HCT116 (cell line): ENCODE measurements at regions not wholly inside any gene's neighbourhood (a gene's known extent, or its start where the extent isn't known, plus 50 kb on each side); places are given as distances from the start of the nearest gene placed in this dataset.

Source experiments
- ATAC-seq: fragments of 200-7000 bp; cut with Tn5 transposase; 2 replicates; pipeline ENCODE4 v1.9.1; 2020; ENCODE audit warnings: mild to moderate bottlenecking, moderate library complexity
- BruUV-seq: library from RNA; stranded (reverse); fragments of 400-500 nt; replicated peaks from 2 replicates; lab custom pipeline; 2021; lab: Mats Ljungman, UMichigan
- CTCF ChIA-PET: fragments of 300-600 bp; sonication (Branson Sonifier 250); formaldehyde crosslinking; loops from one replicate; lab custom pipeline; 2021; ENCODE audit warnings: antibody characterized with exemption; lab: Charles Lee
- POLR2A ChIA-PET: fragments of 300-600, 350-600 bp; sonication (Branson Sonifier 250); formaldehyde crosslinking; loops from one replicate; lab custom pipeline; 2021; ENCODE audit warnings: antibody characterized with exemption; lab: Charles Lee
- RAD21 ChIA-PET, 2 experiments: fragments of 300-600 bp; sonication (Branson Sonifier 250); formaldehyde crosslinking; loops; one replicate each; lab custom pipeline; 2023; ENCODE audit warnings: low total read pairs in 2 of 2; ENCODE audit not compliant: uncharacterized antibody in 2 of 2, unreplicated experiment in 2 of 2, low non-redundant PET in 1 of 2; lab: Charles Lee
- DNase-seq: peaks from one replicate; pipeline ENCODE4 v3.0.0-alpha.2; 2010; ENCODE audit warnings: low read depth, low spot score
- H2AFZ ChIP-seq: fragments of 200-600 bp; shearing (Covaris generic), sonication (generic); 2 replicates; pipeline ENCODE4 v1.6.1; 2017; ENCODE audit warnings: low read depth, mixed run types, mixed read lengths, antibody characterized with exemption, low read length; ENCODE audit not compliant: poor library complexity, severe bottlenecking
- H3K27ac ChIP-seq: 2 replicates; pipeline ENCODE4 v1.5.1; 2012; ENCODE audit warnings: low read depth, low read length
- H3K27me3 ChIP-seq: fragments of 200-600 bp; sonication (generic); 2 replicates; pipeline ENCODE4 v1.6.1; 2016; ENCODE audit warnings: mixed run types, low read length, mixed read lengths; ENCODE audit not compliant: insufficient read depth
- H3K36me3 ChIP-seq, 2 experiments: fragments of 200-500 bp in 1 of 2; fragments of 200-600 bp in 1 of 2; sonication (Bioruptor generic) in 1 of 2; sonication (generic) in 1 of 2; 2 replicates each; pipeline versions ENCODE4 v1.5.1 to v1.6.1; 2014 to 2016; ENCODE audit warnings: low read length in 2 of 2, inconsistent platforms in 1 of 2, mixed read lengths in 1 of 2, mixed run types in 1 of 2; ENCODE audit not compliant: insufficient read depth in 2 of 2, control insufficient read depth in 1 of 2
- H3K4me1 ChIP-seq, 2 experiments: fragments of 200-600 bp in 1 of 2; sonication (generic) in 1 of 2; 2 replicates each; pipeline versions ENCODE4 v1.5.1 to v1.6.1; 2012 to 2017; ENCODE audit warnings: low read length in 2 of 2, inconsistent platforms in 1 of 2, mild to moderate bottlenecking in 1 of 2, mixed read lengths in 1 of 2, mixed run types in 1 of 2, moderate library complexity in 1 of 2; ENCODE audit not compliant: insufficient read depth in 2 of 2, control insufficient read depth in 1 of 2
- H3K4me2 ChIP-seq: fragments of 200-600 bp; sonication (generic); 2 replicates; pipeline ENCODE4 v1.6.1; 2017; ENCODE audit warnings: mixed run types, low read length, mixed read lengths
- H3K4me3 ChIP-seq, 2 experiments: fragments of 200-600 bp in 1 of 2; sonication (generic) in 1 of 2; replicated peaks in 1 of 2; 2 replicates each; pipeline ENCODE4 v1.5.1; 2011 to 2016; ENCODE audit warnings: low read length in 2 of 2, control low read depth in 1 of 2, low read depth in 1 of 2, mild to moderate bottlenecking in 1 of 2, mixed read lengths in 1 of 2, mixed run types in 1 of 2
- H3K79me2 ChIP-seq: fragments of 200-600 bp; sonication (generic); 2 replicates; pipeline ENCODE4 v1.6.1; 2017; ENCODE audit warnings: mild to moderate bottlenecking, mixed run types, low read length, moderate library complexity, mixed read lengths; ENCODE audit not compliant: insufficient read depth
- H3K9ac ChIP-seq: fragments of 200-600 bp; sonication (generic); 2 replicates; pipeline ENCODE4 v1.6.1; 2016; ENCODE audit warnings: low read length, mixed read lengths
- H3K9me2 ChIP-seq: fragments of 200-600 bp; sonication (generic), shearing (Covaris generic); 2 replicates; pipeline ENCODE4 v1.6.1; 2017; ENCODE audit warnings: mixed run types, mild to moderate bottlenecking, moderate library complexity; ENCODE audit not compliant: insufficient read depth
- H3K9me3 ChIP-seq, 2 experiments: fragments of 200-500 bp in 1 of 2; fragments of 200-600 bp in 1 of 2; sonication (Bioruptor generic) in 1 of 2; sonication (generic) in 1 of 2; 2 replicates each; pipeline ENCODE4 v1.6.1; 2014 to 2017; ENCODE audit warnings: low read length in 2 of 2, mixed read lengths in 2 of 2, inconsistent platforms in 1 of 2, low read depth in 1 of 2, mild to moderate bottlenecking in 1 of 2, mixed run types in 1 of 2, moderate library complexity in 1 of 2; ENCODE audit not compliant: control insufficient read depth in 1 of 2, insufficient read depth in 1 of 2
- H4K20me1 ChIP-seq: fragments of 200-600 bp; sonication (generic), shearing (Covaris generic); 2 replicates; pipeline ENCODE4 v1.6.1; 2017; ENCODE audit warnings: mixed run types, mild to moderate bottlenecking, moderate library complexity; ENCODE audit not compliant: insufficient read depth
- CTCF ChIP-seq, 3 experiments: fragments of 200-600 bp in 1 of 3; sonication (generic) in 1 of 3; IDR thresholded peaks in 2 of 3; conservative IDR thresholded peaks in 1 of 3; 2 replicates each; pipeline ENCODE4 v1.5.1; 2012 to 2017; ENCODE audit warnings: low read depth in 2 of 3, low read length in 2 of 3, antibody characterized with exemption in 1 of 3, borderline replicate concordance in 1 of 3, control low read depth in 1 of 3, mild to moderate bottlenecking in 1 of 3, mixed read lengths in 1 of 3, mixed run types in 1 of 3, moderate library complexity in 1 of 3; ENCODE audit not compliant: insufficient read depth in 1 of 3
- ELF1 ChIP-seq: IDR thresholded peaks from 2 replicates; pipeline ENCODE4 v1.6.1; 2012; ENCODE audit warnings: low read depth, borderline replicate concordance
- EZH2 ChIP-seq: fragments of 200-600 bp; sonication (generic); IDR thresholded peaks from 2 replicates; pipeline ENCODE4 v1.6.1; 2017; ENCODE audit warnings: antibody characterized with exemption, mixed run types
- EZH2phosphoT487 ChIP-seq: fragments of 200-600 bp; IDR thresholded peaks from 2 replicates; pipeline ENCODE4 v1.6.1; 2018; ENCODE audit warnings: antibody characterized with exemption, borderline replicate concordance
- POLR2AphosphoS5 ChIP-seq: IDR thresholded peaks from 2 replicates; pipeline ENCODE4 v1.6.1; 2011; ENCODE audit warnings: mild to moderate bottlenecking, low read depth, low read length, moderate library complexity
- ZFX ChIP-seq: fragments of 450-650 bp; IDR thresholded peaks from 2 replicates; pipeline ENCODE4 v1.6.1; 2017
- intact Hi-C: fragments of 100-400 bp; cut with micrococcal nuclease; formaldehyde crosslinking; loops from 2 replicates; pipeline ENCODE4 v1.10.0; 2022
- TF ChIP-seq, protein P1 (sequence below): IDR thresholded peaks from 2 replicates; pipeline ENCODE4 v1.6.1; 2011; ENCODE audit warnings: mild to moderate bottlenecking, low read length, moderate library complexity; ENCODE audit not compliant: insufficient replicate concordance; ENCODE audit errors: extremely low read depth

- ChIA-PET POLR2A (no interaction called here), CTCF (no interaction called here)
Observed at GRCh38 chr7:68125168-68125567, 1128.5 kb downstream of the TYW1 start.

More at GRCh38 chr7:68125168-68125567, 1128.5 kb downstream of the TYW1 start:
- DNase-seq (no peak), ATAC-seq (no peak)
- peaks cover 0 to 4% of the 10 kb centered on the region in 2 experiments; a peak in 2 of 4 replicates for H3K9me3 ChIP-seq
- H3K4me1 ChIP-seq: no peaks in the 10 kb centered on the region
- no peaks in the 10 kb centered on the region for H3K36me3 ChIP-seq
- no peak overlapping the region for H3K27ac ChIP-seq
- no peak overlapping the region for H3K9ac ChIP-seq
- no peak overlapping the region for H3K4me2 ChIP-seq
- TF ChIP-seq POLR2AphosphoS5: no peak
- TF ChIP-seq, protein P1, sequence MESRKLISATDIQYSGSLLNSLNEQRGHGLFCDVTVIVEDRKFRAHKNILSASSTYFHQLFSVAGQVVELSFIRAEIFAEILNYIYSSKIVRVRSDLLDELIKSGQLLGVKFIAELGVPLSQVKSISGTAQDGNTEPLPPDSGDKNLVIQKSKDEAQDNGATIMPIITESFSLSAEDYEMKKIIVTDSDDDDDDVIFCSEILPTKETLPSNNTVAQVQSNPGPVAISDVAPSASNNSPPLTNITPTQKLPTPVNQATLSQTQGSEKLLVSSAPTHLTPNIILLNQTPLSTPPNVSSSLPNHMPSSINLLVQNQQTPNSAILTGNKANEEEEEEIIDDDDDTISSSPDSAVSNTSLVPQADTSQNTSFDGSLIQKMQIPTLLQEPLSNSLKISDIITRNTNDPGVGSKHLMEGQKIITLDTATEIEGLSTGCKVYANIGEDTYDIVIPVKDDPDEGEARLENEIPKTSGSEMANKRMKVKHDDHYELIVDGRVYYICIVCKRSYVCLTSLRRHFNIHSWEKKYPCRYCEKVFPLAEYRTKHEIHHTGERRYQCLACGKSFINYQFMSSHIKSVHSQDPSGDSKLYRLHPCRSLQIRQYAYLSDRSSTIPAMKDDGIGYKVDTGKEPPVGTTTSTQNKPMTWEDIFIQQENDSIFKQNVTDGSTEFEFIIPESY: no peak
- no peak for TF ChIP-seq EZH2phosphoT487
- TF ChIP-seq ZFX: no peak
- TF ChIP-seq CTCF (IDR thresholded peaks at IDR 0.05 in 2 of 3, conservative IDR thresholded peaks at IDR 0.05 in 1 of 3; ENCODE audit: borderline replicate concordance in 1 of 3, insufficient read depth in 1 of 3, low read depth in 2 of 3, low read length in 2 of 3): no peak
- TF ChIP-seq EZH2: no peak
- TF ChIP-seq ELF1: no peak
- H2AFZ ChIP-seq: no peak overlapping the region
- no peaks in the 10 kb centered on the region for H4K20me1 ChIP-seq
- H3K79me2 ChIP-seq: no peaks in the 10 kb centered on the region
- intact Hi-C loops: no loop called here
- no peaks in the 10 kb centered on the region for H3K27me3 ChIP-seq
- RAD21 ChIA-PET: no interaction called here
- BruUV-seq: no TSS peak
- H3K9me2 ChIP-seq: no peaks in the 10 kb centered on the region
- H3K4me3 ChIP-seq: no peak overlapping the region
